Gastroesophageal sphincter (tissue), 4 donors: ENCODE measurements at regions not wholly inside any gene's neighbourhood (a gene's known extent, or its start where the extent isn't known, plus 50 kb on each side); places are given as distances from the start of the nearest gene placed in this dataset.

Source experiments
- ATAC-seq: fragments of 150-250 bp; one replicate; pipeline ENCODE4 v1.9.1; 2016; ENCODE audit warnings: mild to moderate bottlenecking, moderate library complexity
- H3K27ac ChIP-seq, 4 donors: fragments of 200-600 bp; sonication (generic) in 3 of 4; 1 replicate in 3 of 4; 2 replicates in 1 of 4; pipeline ENCODE4 v1.5.1; 2016 to 2019
- H3K27me3 ChIP-seq: fragments of 200-600 bp; sonication (generic); one replicate; pipeline ENCODE4 v1.5.1; 2019
- H3K36me3 ChIP-seq, 2 donors: fragments of 200-600 bp; sonication (generic); one replicate each; pipeline ENCODE4 v1.5.1; 2019; ENCODE audit warnings: control low read depth in 1 of 2
- H3K4me1 ChIP-seq, 3 donors: fragments of 200-600 bp; sonication (generic); 1 replicate in 2 of 3; 2 replicates in 1 of 3; pipeline ENCODE4 v1.5.1; 2016 to 2019; ENCODE audit warnings: control low read depth in 2 of 3
- H3K4me3 ChIP-seq, 2 donors: fragments of 200-600 bp; sonication (generic); one replicate each; pipeline ENCODE4 v1.5.1; 2019; ENCODE audit warnings: mild to moderate bottlenecking in 1 of 2, moderate library complexity in 1 of 2
- H3K9me3 ChIP-seq, 3 donors: fragments of 200-600 bp; sonication (generic); one replicate each; pipeline ENCODE4 v1.5.1; 2017 to 2019; ENCODE audit warnings: control low read depth in 2 of 3
- CTCF ChIP-seq, 4 experiments: fragments of 200-600 bp in 2 of 4; fragments of 450-650 bp in 2 of 4; sonication (generic) in 1 of 4; IDR thresholded peaks; one replicate each; pipeline ENCODE4 v1.5.1; 2017 to 2019; ENCODE audit warnings: antibody characterized with exemption in 4 of 4, mild to moderate bottlenecking in 2 of 4, moderate library complexity in 2 of 4
- EP300 ChIP-seq: sonication (generic); formaldehyde crosslinking; IDR thresholded peaks from one replicate; pipeline ENCODE4 v1.6.1; 2017; ENCODE audit warnings: antibody characterized with exemption, mild to moderate bottlenecking
- POLR2A ChIP-seq, 2 donors: fragments of 450-650 bp; IDR thresholded peaks; one replicate each; pipeline ENCODE4 v1.6.1; 2017; ENCODE audit warnings: antibody characterized with exemption in 2 of 2, mild to moderate bottlenecking in 2 of 2, moderate library complexity in 1 of 2
- POLR2AphosphoS5 ChIP-seq: sonication (generic); formaldehyde crosslinking; IDR thresholded peaks from one replicate; pipeline ENCODE4 v1.6.1; 2017; ENCODE audit warnings: antibody characterized with exemption
- WGBS, 2 donors: methylation state at CpG; one replicate each; pipeline ENCODE4 v1.1.5; 2018; ENCODE audit warnings: low coverage in 1 of 2; 5-methylcytosine and 5-hydroxymethylcytosine counted together

GRCh38 chr14:87142551-87143211 lies 850.3 kb downstream of the GALC start:
- H3K27ac ChIP-seq: no peak overlapping the region
- TF ChIP-seq CTCF (IDR thresholded peaks at IDR 0.05): no peak
- TF ChIP-seq POLR2AphosphoS5: no peak
- no peak for TF ChIP-seq POLR2A (IDR thresholded peaks at IDR 0.05)
- no peak for TF ChIP-seq EP300
- no peaks in the 10 kb centered on the region for H3K27me3 ChIP-seq
- H3K36me3 ChIP-seq: no peaks in the 10 kb centered on the region
- H3K4me3 ChIP-seq: no peak overlapping the region
- 64 to 73% methylated on average over 3 of the region's 3 CpGs for WGBS, 2 donors
- no peaks in the 10 kb centered on the region for H3K4me1 ChIP-seq
- H3K9me3 ChIP-seq: no peaks in the 10 kb centered on the region
- no peak for ATAC-seq

- Histone ChIP-seq H3K36me3 (no peaks in the 10 kb centered on the region), H3K4me1 (no peaks in the 10 kb centered on the region), H3K27ac (no peak overlapping the region), H3K9me3 (no peaks in the 10 kb centered on the region), H3K4me3 (no peak overlapping the region), H3K27me3 (no peaks in the 10 kb centered on the region)
- TF ChIP-seq EP300 (no peak), POLR2AphosphoS5 (no peak), CTCF (IDR thresholded peaks at IDR 0.05) (no peak)
- no peak for ATAC-seq
- WGBS, 2 donors: 51 to 61% methylated on average over 2 of the region's 2 CpGs
These were observed 851.2 kb downstream of the GALC start for GRCh38 chr14:87141801-87142200.

- no peak overlapping the region for H3K27ac ChIP-seq
- no peaks in the 10 kb centered on the region for H3K36me3 ChIP-seq
- no peak for ATAC-seq
- no peak overlapping the region for H3K4me3 ChIP-seq
- TF ChIP-seq POLR2A (IDR thresholded peaks at IDR 0.05): no peak
- no peak for TF ChIP-seq EP300
- no peak for TF ChIP-seq POLR2AphosphoS5
- TF ChIP-seq CTCF (IDR thresholded peaks at IDR 0.05): no peak
- WGBS, 2 donors: 56 to 78% methylated on average over 2 of the region's 2 CpGs
- H3K4me1 ChIP-seq: no peaks in the 10 kb centered on the region
- H3K9me3 ChIP-seq: no peaks in the 10 kb centered on the region
- H3K27me3 ChIP-seq: no peaks in the 10 kb centered on the region
These were observed 853.7 kb downstream of the GALC start for GRCh38 chr14:87139299-87139698.

- Histone ChIP-seq H3K4me3 (no peak overlapping the region), H3K27me3 (no peaks in the 10 kb centered on the region), H3K4me1 (no peaks in the 10 kb centered on the region), H3K27ac (no peak overlapping the region), H3K36me3 (no peaks in the 10 kb centered on the region), H3K9me3 (no peaks in the 10 kb centered on the region)
- TF ChIP-seq POLR2A (IDR thresholded peaks at IDR 0.05): no peak
- WGBS, 2 donors: 0 to 40% methylated on average over 1 of the region's 4 CpGs
- peak; percentile 74 for ATAC-seq
These were observed 859.7 kb downstream of the GALC start for GRCh38 chr14:87133073-87133801.

- no peaks in the 10 kb centered on the region for H3K9me3 ChIP-seq
- TF ChIP-seq POLR2AphosphoS5 (no peak), POLR2A (IDR thresholded peaks at IDR 0.05) (no peak), CTCF (IDR thresholded peaks at IDR 0.05) (no peak), EP300 (no peak)
- no peak overlapping the region for H3K27ac ChIP-seq
- no peak overlapping the region for H3K4me3 ChIP-seq
- peak; percentile 51 for ATAC-seq
- no peaks in the 10 kb centered on the region for H3K36me3 ChIP-seq
- no peaks in the 10 kb centered on the region for H3K27me3 ChIP-seq
- 34 to 52% methylated on average over 5 of the region's 5 CpGs for WGBS, 2 donors
- H3K4me1 ChIP-seq: no peaks in the 10 kb centered on the region
These were observed 861.1 kb downstream of the GALC start for GRCh38 chr14:87131879-87132278.
